ENCODE measurements at regions not wholly inside any gene's neighbourhood (a gene's known extent, or its start where the extent isn't known, plus 50 kb on each side); places are given as distances from the start of the nearest gene placed in this dataset.

- Histone ChIP-seq H3K36me3 (ENCODE audit: control insufficient read depth, insufficient read depth, low read length) (no peaks in the 10 kb centered on the region), H3K4me3 (ENCODE audit: low read length) (no peak overlapping the region), H3K4me1 (ENCODE audit: control insufficient read depth, insufficient read depth, low read length) (no peaks in the 10 kb centered on the region), H3K27ac (ENCODE audit: low read depth, low read length) (no peak overlapping the region), H3K9ac (ENCODE audit: low read length) (no peak overlapping the region), H3K27me3 (ENCODE audit: control insufficient read depth, insufficient read depth, low read length) (no peaks in the 10 kb centered on the region)
Observed at GRCh38 chr2:104215269-104216161, 638.4 kb upstream of the POU3F3 start.

DNA sequence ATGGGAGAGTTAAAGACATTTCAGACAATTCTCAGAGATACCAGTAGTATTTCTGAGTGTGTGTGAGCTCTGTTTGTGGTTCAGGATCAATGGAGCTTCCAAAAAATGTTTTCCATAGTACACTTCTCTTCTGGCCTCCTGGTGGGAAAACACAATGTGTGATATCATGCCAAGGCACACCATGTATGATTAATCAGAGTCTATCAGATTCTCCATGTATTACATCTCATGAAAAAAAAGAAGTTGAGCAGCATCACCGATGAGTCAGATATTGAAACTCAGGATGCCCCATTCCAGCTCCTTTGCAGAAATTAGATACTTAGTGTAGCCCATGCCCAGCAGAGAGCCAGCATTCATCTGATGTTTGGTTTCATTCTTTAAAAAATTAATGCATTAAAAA lies 620.3 kb upstream of the POU3F3 start:
- H3K9ac ChIP-seq (ENCODE audit: low read length), result no peak overlapping the region
- no peak overlapping the region for H3K27ac ChIP-seq (ENCODE audit: low read depth, low read length)
- no peaks in the 10 kb centered on the region for H3K27me3 ChIP-seq (ENCODE audit: control insufficient read depth, insufficient read depth, low read length)
- H3K36me3 ChIP-seq (ENCODE audit: control insufficient read depth, insufficient read depth, low read length), result no peaks in the 10 kb centered on the region
- H3K4me1 ChIP-seq (ENCODE audit: control insufficient read depth, insufficient read depth, low read length), result no peaks in the 10 kb centered on the region
- no peak overlapping the region for H3K4me3 ChIP-seq (ENCODE audit: low read length)

- H3K9ac ChIP-seq (ENCODE audit: low read length), result no peak overlapping the region
- H3K27ac ChIP-seq (ENCODE audit: low read depth, low read length), result no peak overlapping the region
- H3K27me3 ChIP-seq (ENCODE audit: control insufficient read depth, insufficient read depth, low read length), result no peaks in the 10 kb centered on the region
- no peaks in the 10 kb centered on the region for H3K36me3 ChIP-seq (ENCODE audit: control insufficient read depth, insufficient read depth, low read length)
- H3K4me1 ChIP-seq (ENCODE audit: control insufficient read depth, insufficient read depth, low read length), result no peaks in the 10 kb centered on the region
- no peak overlapping the region for H3K4me3 ChIP-seq (ENCODE audit: low read length)
Observed at GRCh38 chr2:104236491-104236890, 617.4 kb upstream of the POU3F3 start.

GRCh38 chr2:104240984-104241383 lies 612.9 kb upstream of the POU3F3 start:
- Histone ChIP-seq H3K27ac (ENCODE audit: low read depth, low read length) (no peak overlapping the region), H3K4me3 (ENCODE audit: low read length) (no peak overlapping the region), H3K4me1 (ENCODE audit: control insufficient read depth, insufficient read depth, low read length) (no peaks in the 10 kb centered on the region), H3K27me3 (ENCODE audit: control insufficient read depth, insufficient read depth, low read length) (no peaks in the 10 kb centered on the region), H3K9ac (ENCODE audit: low read length) (no peak overlapping the region), H3K36me3 (ENCODE audit: control insufficient read depth, insufficient read depth, low read length) (no peaks in the 10 kb centered on the region)

- Histone ChIP-seq H3K4me1 (ENCODE audit: control insufficient read depth, insufficient read depth, low read length) (no peaks in the 10 kb centered on the region), H3K9ac (ENCODE audit: low read length) (no peak overlapping the region), H3K27ac (ENCODE audit: low read depth, low read length) (no peak overlapping the region), H3K27me3 (ENCODE audit: control insufficient read depth, insufficient read depth, low read length) (no peaks in the 10 kb centered on the region), H3K36me3 (ENCODE audit: control insufficient read depth, insufficient read depth, low read length) (no peaks in the 10 kb centered on the region), H3K4me3 (ENCODE audit: low read length) (no peak overlapping the region)
Observed at GRCh38 chr2:104249629-104250028, 604.3 kb upstream of the POU3F3 start.

- no peaks in the 10 kb centered on the region for H3K36me3 ChIP-seq (ENCODE audit: control insufficient read depth, insufficient read depth, low read length)
- no peaks in the 10 kb centered on the region for H3K4me1 ChIP-seq (ENCODE audit: control insufficient read depth, insufficient read depth, low read length)
- no peak overlapping the region for H3K4me3 ChIP-seq (ENCODE audit: low read length)
- H3K27ac ChIP-seq (ENCODE audit: low read depth, low read length), result no peak overlapping the region
- no peaks in the 10 kb centered on the region for H3K27me3 ChIP-seq (ENCODE audit: control insufficient read depth, insufficient read depth, low read length)
- no peak overlapping the region for H3K9ac ChIP-seq (ENCODE audit: low read length)
Observed at GRCh38 chr2:104250635-104251034, 603.3 kb upstream of the POU3F3 start.

GRCh38 chr2:104254017-104254416 lies 599.9 kb upstream of the POU3F3 start:
- Histone ChIP-seq H3K9ac (ENCODE audit: low read length) (no peak overlapping the region), H3K27ac (ENCODE audit: low read depth, low read length) (no peak overlapping the region), H3K27me3 (ENCODE audit: control insufficient read depth, insufficient read depth, low read length) (no peaks in the 10 kb centered on the region), H3K4me1 (ENCODE audit: control insufficient read depth, insufficient read depth, low read length) (no peaks in the 10 kb centered on the region), H3K4me3 (ENCODE audit: low read length) (no peak overlapping the region), H3K36me3 (ENCODE audit: control insufficient read depth, insufficient read depth, low read length) (no peaks in the 10 kb centered on the region)

DNA sequence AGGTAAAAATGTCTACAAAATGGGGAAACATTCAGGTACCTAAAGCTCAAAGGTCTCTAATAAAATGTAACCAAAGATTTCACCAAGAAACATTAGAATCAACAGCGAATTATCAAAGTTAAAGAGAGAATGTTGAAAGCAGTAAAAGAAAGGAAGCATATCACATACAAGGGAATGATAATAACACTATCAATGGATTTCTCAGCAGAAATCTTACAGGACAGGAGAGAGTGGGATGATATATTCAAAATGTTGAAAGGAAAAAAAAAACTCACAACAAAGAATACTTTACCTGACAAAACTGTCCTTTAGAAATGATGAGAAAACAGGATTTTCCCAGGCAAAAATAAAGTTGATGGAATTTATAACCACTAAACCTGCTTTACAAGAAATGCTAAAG lies 591.2 kb upstream of the POU3F3 start:
- Histone ChIP-seq H3K27me3 (ENCODE audit: control insufficient read depth, insufficient read depth, low read length) (no peaks in the 10 kb centered on the region), H3K4me1 (ENCODE audit: control insufficient read depth, insufficient read depth, low read length) (no peaks in the 10 kb centered on the region), H3K9ac (ENCODE audit: low read length) (no peak overlapping the region), H3K36me3 (ENCODE audit: control insufficient read depth, insufficient read depth, low read length) (no peaks in the 10 kb centered on the region), H3K4me3 (ENCODE audit: low read length) (no peak overlapping the region), H3K27ac (ENCODE audit: low read depth, low read length) (no peak overlapping the region)

GRCh38 chr2:104279646-104280045 lies 574.3 kb upstream of the POU3F3 start:
- H3K9ac ChIP-seq (ENCODE audit: low read length), result no peak overlapping the region
- no peaks in the 10 kb centered on the region for H3K36me3 ChIP-seq (ENCODE audit: control insufficient read depth, insufficient read depth, low read length)
- H3K4me1 ChIP-seq (ENCODE audit: control insufficient read depth, insufficient read depth, low read length), result no peaks in the 10 kb centered on the region
- no peaks in the 10 kb centered on the region for H3K27me3 ChIP-seq (ENCODE audit: control insufficient read depth, insufficient read depth, low read length)
- no peak overlapping the region for H3K27ac ChIP-seq (ENCODE audit: low read depth, low read length)
- no peak overlapping the region for H3K4me3 ChIP-seq (ENCODE audit: low read length)

GRCh38 chr2:104280216-104280615 lies 573.7 kb upstream of the POU3F3 start:
- Histone ChIP-seq H3K4me1 (ENCODE audit: control insufficient read depth, insufficient read depth, low read length) (no peaks in the 10 kb centered on the region), H3K36me3 (ENCODE audit: control insufficient read depth, insufficient read depth, low read length) (no peaks in the 10 kb centered on the region), H3K4me3 (ENCODE audit: low read length) (no peak overlapping the region), H3K9ac (ENCODE audit: low read length) (no peak overlapping the region), H3K27ac (ENCODE audit: low read depth, low read length) (no peak overlapping the region), H3K27me3 (ENCODE audit: control insufficient read depth, insufficient read depth, low read length) (no peaks in the 10 kb centered on the region)

DNA sequence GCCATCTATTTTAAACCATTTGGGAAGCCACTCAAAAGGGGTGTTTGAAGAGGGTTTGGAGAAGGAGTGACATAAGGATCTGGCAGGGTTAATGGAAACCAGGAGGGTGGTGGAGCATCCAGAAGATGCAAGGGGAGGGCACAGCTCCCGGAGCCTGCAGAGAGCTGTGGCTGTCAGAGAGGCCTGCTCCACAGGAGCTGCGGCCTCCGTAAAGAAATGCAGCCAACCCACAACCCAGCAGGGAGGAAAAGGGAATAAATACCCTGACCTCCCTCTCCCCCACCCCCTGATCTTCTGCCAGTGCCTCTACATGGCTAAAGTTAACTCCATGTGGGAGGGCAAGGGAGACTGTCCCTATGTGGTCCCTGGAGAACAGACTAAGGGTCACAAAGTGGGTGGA lies 567.1 kb upstream of the POU3F3 start:
- Histone ChIP-seq H3K4me3 (ENCODE audit: low read length) (no peak overlapping the region), H3K4me1 (ENCODE audit: control insufficient read depth, insufficient read depth, low read length) (no peaks in the 10 kb centered on the region), H3K27ac (ENCODE audit: low read depth, low read length) (no peak overlapping the region), H3K27me3 (ENCODE audit: control insufficient read depth, insufficient read depth, low read length) (no peaks in the 10 kb centered on the region), H3K9ac (ENCODE audit: low read length) (no peak overlapping the region), H3K36me3 (ENCODE audit: control insufficient read depth, insufficient read depth, low read length) (no peaks in the 10 kb centered on the region)

DNA sequence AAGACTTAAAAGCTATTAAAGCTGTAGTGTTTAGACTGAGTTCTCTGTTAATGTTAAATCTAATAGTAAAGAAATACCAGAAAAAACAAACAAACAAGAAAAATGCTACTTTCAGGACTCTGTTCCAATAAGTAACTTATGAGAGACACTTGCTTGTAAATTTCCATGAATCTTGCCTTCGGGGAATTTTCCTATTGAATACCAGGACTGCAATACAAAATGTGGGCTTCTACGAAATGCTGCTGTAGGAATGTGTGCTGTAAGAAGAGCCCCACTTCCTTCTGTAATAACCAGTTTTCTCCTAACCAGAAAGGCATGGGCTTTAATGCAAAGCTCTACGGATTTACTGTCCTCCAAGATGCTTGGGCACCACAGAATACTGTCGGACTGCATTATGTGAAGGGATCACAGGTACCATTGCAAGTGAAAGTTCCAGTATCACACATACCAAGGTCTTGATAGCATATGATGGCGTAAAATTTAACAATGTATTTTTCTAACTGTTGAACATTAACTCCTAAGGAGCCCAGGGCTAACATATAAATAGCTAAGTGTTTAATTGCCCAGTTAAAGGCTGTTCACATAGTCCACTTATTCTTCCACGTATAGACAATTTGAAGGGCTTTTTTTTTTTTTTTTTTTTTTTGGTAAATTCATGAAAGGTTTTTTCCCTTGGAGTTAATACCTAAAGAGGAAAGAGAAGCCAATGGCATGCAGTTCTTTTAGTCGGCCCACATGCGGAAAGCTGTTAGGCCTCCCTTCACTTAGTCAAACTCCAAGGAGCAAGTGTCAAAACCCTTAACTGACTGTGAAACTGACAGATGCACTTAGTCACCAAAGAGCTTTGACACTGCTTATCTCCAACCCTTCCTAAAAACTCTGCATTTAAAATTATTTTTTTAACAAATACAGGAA lies 564.0 kb upstream of the POU3F3 start:
- no peak overlapping the region for H3K9ac ChIP-seq (ENCODE audit: low read length)

More for the DNA sequence above, 564.0 kb upstream of the POU3F3 start:
- Histone ChIP-seq H3K4me3 (ENCODE audit: low read length) (no peak overlapping the region), H3K27ac (ENCODE audit: low read depth, low read length) (no peak overlapping the region), H3K27me3 (ENCODE audit: control insufficient read depth, insufficient read depth, low read length) (no peaks in the 10 kb centered on the region), H3K4me1 (ENCODE audit: control insufficient read depth, insufficient read depth, low read length) (no peaks in the 10 kb centered on the region), H3K36me3 (ENCODE audit: control insufficient read depth, insufficient read depth, low read length) (no peaks in the 10 kb centered on the region)
